Hepatocyte (in vitro differentiated cells): ENCODE measurements at regions not wholly inside any gene's neighbourhood (a gene's known extent, or its start where the extent isn't known, plus 50 kb on each side); places are given as distances from the start of the nearest gene placed in this dataset.

Experiments used
- DNase-seq: peaks from one replicate; pipeline ENCODE4 v3.0.0-alpha.2; 2016; ENCODE audit warnings: low spot score
- H2AFZ ChIP-seq: fragments of 200-600 bp; sonication (generic); 2 replicates; pipeline ENCODE4 v1.6.0; 2016; ENCODE audit warnings: antibody characterized with exemption, mild to moderate bottlenecking
- H3K27ac ChIP-seq: fragments of 200-600 bp; sonication (generic); 2 replicates; pipeline ENCODE4 v1.5.1; 2016; ENCODE audit warnings: mild to moderate bottlenecking
- H3K27me3 ChIP-seq: fragments of 200-600 bp; sonication (generic); 2 replicates; pipeline ENCODE4 v1.6.1; 2016
- H3K36me3 ChIP-seq: fragments of 200-600 bp; sonication (generic); replicated peaks from 2 replicates; pipeline ENCODE4 v1.5.1; 2016; ENCODE audit warnings: low read depth; ENCODE audit not compliant: insufficient read depth
- H3K4me1 ChIP-seq: fragments of 200-600 bp; sonication (generic); 2 replicates; pipeline ENCODE4 v1.5.1; 2016; ENCODE audit warnings: mild to moderate bottlenecking, moderate library complexity; ENCODE audit not compliant: insufficient read depth
- H3K4me2 ChIP-seq: fragments of 200-600 bp; sonication (generic); 2 replicates; pipeline ENCODE4 v1.6.0; 2016
- H3K4me3 ChIP-seq: fragments of 200-600 bp; sonication (generic); 2 replicates; pipeline ENCODE4 v1.5.1; 2016; ENCODE audit warnings: mild to moderate bottlenecking
- H3K79me2 ChIP-seq: fragments of 200-600 bp; sonication (generic); 2 replicates; pipeline ENCODE4 v1.6.0; 2017; ENCODE audit warnings: mild to moderate bottlenecking
- H3K9me2 ChIP-seq: fragments of 200-600 bp; sonication (generic); replicated peaks from 2 replicates; pipeline ENCODE4 v1.6.0; 2017; ENCODE audit warnings: mild to moderate bottlenecking; ENCODE audit not compliant: insufficient read depth
- H3K9me3 ChIP-seq: fragments of 200-600 bp; sonication (generic); 2 replicates; pipeline ENCODE4 v1.5.1; 2016; ENCODE audit warnings: low read depth, mild to moderate bottlenecking
- H4K20me1 ChIP-seq: fragments of 200-600 bp; sonication (generic); 2 replicates; pipeline ENCODE4 v1.6.0; 2016; ENCODE audit warnings: mild to moderate bottlenecking; ENCODE audit not compliant: insufficient read depth, poor library complexity, severe bottlenecking
- CTCF ChIP-seq: fragments of 200-600 bp; sonication (generic); IDR thresholded peaks from 2 replicates; pipeline ENCODE4 v1.5.1; 2016; ENCODE audit warnings: antibody characterized with exemption, mild to moderate bottlenecking; ENCODE audit not compliant: poor library complexity
- EZH2 ChIP-seq: fragments of 200-600 bp; sonication (generic); IDR thresholded peaks from 2 replicates; pipeline ENCODE4 v1.6.1; 2016; ENCODE audit warnings: antibody characterized with exemption, mild to moderate bottlenecking, borderline replicate concordance
- EZH2phosphoT487 ChIP-seq: fragments of 200-600 bp; sonication (generic); IDR thresholded peaks from one replicate; pipeline ENCODE4 v1.6.1; 2018; ENCODE audit warnings: antibody characterized with exemption, mild to moderate bottlenecking, low read depth, moderate library complexity; ENCODE audit not compliant: unreplicated experiment, severe bottlenecking
- WGBS: methylation state at CpG from one replicate; pipeline ENCODE4 v1.1.6; 2016; ENCODE audit warnings: low lambda C conversion rate; ENCODE audit errors: missing lambda C conversion rate; 5-methylcytosine and 5-hydroxymethylcytosine counted together

DNA sequence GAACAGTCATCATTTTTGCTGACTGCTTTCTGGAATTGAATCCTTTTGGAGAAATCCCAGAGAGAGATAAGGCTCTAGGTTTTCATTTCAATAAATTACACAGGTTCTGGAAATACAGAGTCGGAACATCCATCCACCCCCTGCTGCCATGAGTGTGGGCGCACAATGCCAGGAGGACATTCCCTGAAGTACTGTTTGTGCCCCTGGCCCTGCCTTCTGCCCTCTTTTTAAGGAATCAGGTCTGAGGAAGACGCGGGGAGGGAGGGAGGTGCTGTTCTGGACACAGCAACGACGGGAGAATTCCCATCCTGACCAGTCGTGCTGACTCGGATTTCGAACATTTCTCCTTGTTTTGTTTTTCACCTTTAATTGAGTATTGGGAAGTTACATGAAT, 69.0 kb downstream of the SEC61G start:
- Histone ChIP-seq H3K9me3 (no peaks in the 10 kb centered on the region), H3K36me3 (no peaks in the 10 kb centered on the region), H3K27ac (no peak overlapping the region), H3K4me3 (no peak overlapping the region), H4K20me1 (no peaks in the 10 kb centered on the region), H3K27me3 (no peaks in the 10 kb centered on the region), H3K79me2 (no peaks in the 10 kb centered on the region), H3K9me2 (no peaks in the 10 kb centered on the region), H2AFZ (no peak overlapping the region), H3K4me1 (no peaks in the 10 kb centered on the region), H3K4me2 (no peak overlapping the region)
- WGBS: 61% methylated on average over 9 of the region's 9 CpGs
- no peak for DNase-seq
- TF ChIP-seq CTCF (no peak), EZH2phosphoT487 (no peak), EZH2 (no peak)

DNA sequence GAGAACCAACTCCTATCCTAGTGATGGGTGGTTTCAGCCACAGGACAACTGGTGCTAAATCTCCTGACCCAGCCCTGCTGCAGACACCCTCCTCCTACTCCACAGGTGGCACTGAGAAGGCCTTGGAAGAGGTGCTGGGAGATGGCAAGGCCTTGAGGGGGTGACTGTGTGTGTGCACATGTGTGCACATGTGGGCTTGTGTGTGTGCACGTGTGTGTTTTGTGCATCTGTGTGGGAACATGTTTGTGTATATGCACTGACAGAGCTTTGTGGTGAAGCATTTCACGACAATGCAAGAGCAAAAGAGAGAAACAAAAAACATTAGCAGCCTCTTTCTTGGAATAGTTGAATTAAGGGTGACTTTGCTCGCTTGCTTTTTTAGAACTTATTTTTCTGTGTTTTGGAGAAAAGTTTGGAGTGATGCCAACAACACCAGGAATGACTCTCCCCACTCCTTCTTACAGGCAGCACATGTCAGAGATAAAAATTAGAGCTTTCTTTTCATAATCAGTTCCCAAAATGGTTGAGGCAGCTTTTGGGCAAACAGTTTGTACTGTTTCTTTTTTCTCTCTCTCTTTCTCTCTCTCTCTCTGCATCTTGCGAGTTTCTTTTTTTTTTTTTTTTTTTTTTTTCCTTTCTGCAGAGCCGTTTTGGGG, 69.5 kb downstream of the SEC61G start:
- Histone ChIP-seq H3K4me3 (no peak overlapping the region), H2AFZ (no peak overlapping the region), H3K4me1 (no peaks in the 10 kb centered on the region), H3K36me3 (no peaks in the 10 kb centered on the region), H3K79me2 (no peaks in the 10 kb centered on the region), H4K20me1 (no peaks in the 10 kb centered on the region), H3K27me3 (no peaks in the 10 kb centered on the region), H3K4me2 (no peak overlapping the region), H3K9me3 (no peaks in the 10 kb centered on the region), H3K9me2 (no peaks in the 10 kb centered on the region), H3K27ac (no peak overlapping the region)
- TF ChIP-seq EZH2phosphoT487 (no peak), EZH2 (no peak), CTCF (no peak)
- no peak for DNase-seq
- WGBS: 85% methylated on average over 5 of the region's 5 CpGs

GRCh38 chr7:54687462-54688212, 71.4 kb downstream of the SEC61G start:
- Histone ChIP-seq H2AFZ (no peak overlapping the region), H3K27ac (no peak overlapping the region), H3K79me2 (no peaks in the 10 kb centered on the region), H3K36me3 (no peaks in the 10 kb centered on the region), H3K4me2 (no peak overlapping the region), H3K9me2 (no peaks in the 10 kb centered on the region), H3K9me3 (no peaks in the 10 kb centered on the region), H3K4me1 (no peaks in the 10 kb centered on the region), H3K4me3 (no peak overlapping the region), H4K20me1 (no peaks in the 10 kb centered on the region), H3K27me3 (no peaks in the 10 kb centered on the region)
- no peak for TF ChIP-seq CTCF
- no peak for TF ChIP-seq EZH2phosphoT487
- TF ChIP-seq EZH2: no peak
- WGBS: 83% methylated on average over 5 of the region's 5 CpGs
- no peak for DNase-seq
